CD14-positive monocyte (primary cell): ENCODE measurements at regions not wholly inside any gene's neighbourhood (a gene's known extent, or its start where the extent isn't known, plus 50 kb on each side); places are given as distances from the start of the nearest gene placed in this dataset.

Experiments
- DNase-seq, 3 donors: peaks; one replicate each; pipeline ENCODE4 v3.0.0-alpha.2; 2011 to 2022
- H2AFZ ChIP-seq: 2 replicates; pipeline ENCODE4 v1.6.0; 2012; ENCODE audit warnings: mild to moderate bottlenecking, low read depth, low read length, inconsistent platforms; ENCODE audit not compliant: insufficient read depth, poor library complexity, severe bottlenecking
- H3K27ac ChIP-seq, 2 donors: 1 replicate in 1 of 2; 2 replicates in 1 of 2; pipeline ENCODE4 v1.5.1; 2012 to 2013; ENCODE audit warnings: low read length in 2 of 2, control low read depth in 1 of 2, inconsistent platforms in 1 of 2, low read depth in 1 of 2, mild to moderate bottlenecking in 1 of 2
- H3K27me3 ChIP-seq, 2 donors: one replicate each; pipeline versions ENCODE4 v1.6.0 to v1.6.1; 2011 to 2013; ENCODE audit warnings: low read length in 2 of 2; ENCODE audit not compliant: control insufficient read depth in 2 of 2, insufficient read depth in 2 of 2
- H3K36me3 ChIP-seq, 2 donors: replicated peaks in 1 of 2; 1 replicate in 1 of 2; 2 replicates in 1 of 2; pipeline versions ENCODE4 v1.5.1 to v1.6.1; 2012 to 2013; ENCODE audit warnings: low read length in 2 of 2, control low read depth in 1 of 2, inconsistent platforms in 1 of 2, mild to moderate bottlenecking in 1 of 2; ENCODE audit not compliant: insufficient read depth in 2 of 2, control insufficient read depth in 1 of 2
- H3K4me1 ChIP-seq, 2 donors: 1 replicate in 1 of 2; 2 replicates in 1 of 2; pipeline versions ENCODE4 v1.5.1 to v1.6.1; 2012 to 2013; ENCODE audit warnings: low read length in 2 of 2, control low read depth in 1 of 2, inconsistent platforms in 1 of 2, mild to moderate bottlenecking in 1 of 2, moderate library complexity in 1 of 2; ENCODE audit not compliant: insufficient read depth in 2 of 2, control insufficient read depth in 1 of 2
- H3K4me2 ChIP-seq: replicated peaks from 2 replicates; pipeline ENCODE3; 2012; ENCODE audit warnings: low read length, moderate library complexity, mild to moderate bottlenecking; ENCODE audit not compliant: poor library complexity, severe bottlenecking; ENCODE audit errors: extremely low read depth
- H3K4me3 ChIP-seq, 3 experiments: fragments of 200-600 bp in 1 of 3; sonication (generic) in 1 of 3; replicated peaks in 1 of 3; 1 replicate in 2 of 3; 2 replicates in 1 of 3; pipeline ENCODE4 v1.5.1; 2011 to 2013; ENCODE audit warnings: low read length in 3 of 3, mild to moderate bottlenecking in 3 of 3, control low read depth in 2 of 3, low read depth in 2 of 3, inconsistent platforms in 1 of 3, moderate library complexity in 1 of 3
- H3K79me2 ChIP-seq: 2 replicates; pipeline ENCODE4 v1.6.0; 2012; ENCODE audit warnings: mild to moderate bottlenecking, control low read depth, inconsistent platforms, low read length, moderate library complexity; ENCODE audit not compliant: insufficient read depth
- H3K9ac ChIP-seq: 2 replicates; pipeline ENCODE4 v1.6.0; 2017; ENCODE audit warnings: low read length, mild to moderate bottlenecking; ENCODE audit not compliant: insufficient read depth, poor library complexity, severe bottlenecking
- H3K9me3 ChIP-seq, 2 donors: replicated peaks in 1 of 2; 1 replicate in 1 of 2; 2 replicates in 1 of 2; pipeline versions ENCODE4 v1.5.1 to v1.6.1; 2012 to 2013; ENCODE audit warnings: low read length in 2 of 2, control low read depth in 1 of 2; ENCODE audit not compliant: control insufficient read depth in 1 of 2, insufficient read depth in 1 of 2
- H4K20me1 ChIP-seq: 2 replicates; pipeline ENCODE4 v1.6.0; 2012; ENCODE audit warnings: mild to moderate bottlenecking, low read length, control low read depth, moderate library complexity; ENCODE audit not compliant: insufficient read depth
- H3K27ac Mint-ChIP-seq, 7 donors: one replicate each; pipeline ENCODE4 v1.8.0; 2020; ENCODE audit warnings: mild to moderate bottlenecking in 7 of 7, mixed read lengths in 7 of 7, moderate library complexity in 6 of 7, inconsistent platforms in 2 of 7
- H3K27me3 Mint-ChIP-seq, 3 donors: one replicate each; pipeline ENCODE4 v1.8.0; 2021 to 2022; ENCODE audit warnings: low read depth in 3 of 3, mild to moderate bottlenecking in 3 of 3, mixed read lengths in 3 of 3, moderate library complexity in 3 of 3, inconsistent platforms in 1 of 3
- H3K36me3 Mint-ChIP-seq, 2 donors: one replicate each; pipeline ENCODE4 v1.8.0; 2020; ENCODE audit warnings: mixed read lengths in 2 of 2, inconsistent platforms in 1 of 2, mild to moderate bottlenecking in 1 of 2
- H3K4me1 Mint-ChIP-seq: one replicate; pipeline ENCODE4 v1.8.0; 2020; ENCODE audit warnings: mild to moderate bottlenecking, mixed read lengths
- H3K4me3 Mint-ChIP-seq, 2 donors: one replicate each; pipeline ENCODE4 v1.8.0; 2020; ENCODE audit warnings: mild to moderate bottlenecking in 2 of 2, mixed read lengths in 2 of 2, moderate library complexity in 1 of 2
- H3K9me3 Mint-ChIP-seq, 7 donors: one replicate each; pipeline ENCODE4 v1.8.0; 2020 to 2022; ENCODE audit warnings: mixed read lengths in 7 of 7, mild to moderate bottlenecking in 6 of 7, moderate library complexity in 6 of 7, inconsistent platforms in 2 of 7
- WGBS: methylation state at CpG from one replicate; pipeline ENCODE4 v1.1.5; 2013; ENCODE audit warnings: missing lambda C conversion rate; ENCODE audit not compliant: insufficient coverage; 5-methylcytosine and 5-hydroxymethylcytosine counted together
- intact Hi-C, 2 donors: fragments of 100-400 bp; cut with micrococcal nuclease; formaldehyde crosslinking; loops; one replicate each; pipeline versions ENCODE4 v1.15.0 to v1.15.1; 2023
- TF ChIP-seq, protein P1 (sequence below): fragments of 200-600 bp; IDR thresholded peaks from one replicate; pipeline ENCODE4 v1.8.0; 2022; ENCODE audit warnings: antibody characterized with exemption, mild to moderate bottlenecking

- intact Hi-C loops = no loop called here
- WGBS = 72% methylated on average over 4 of the region's 7 CpGs
- Histone ChIP-seq H3K9ac (no peak overlapping the region), H3K27me3 (peaks cover 16 to 19% of the 10 kb centered on the region in 2 donors), H3K79me2 (no peaks in the 10 kb centered on the region), H3K4me1 (no peaks in the 10 kb centered on the region), H3K4me3 (no peak overlapping the region), H4K20me1 (no peaks in the 10 kb centered on the region), H3K36me3 (no peaks in the 10 kb centered on the region), H3K27ac (no peak overlapping the region), H3K9me3 (peaks cover 0 to 9% of the 10 kb centered on the region in 2 donors), H3K4me2 (no peak overlapping the region), H2AFZ (no peak overlapping the region)
- Mint-ChIP-seq H3K27ac (no peak overlapping the region), H3K4me3 (no peak overlapping the region), H3K9me3 (peaks cover 0 to 18% (median 3%) of the 10 kb centered on the region in 7 donors), H3K4me1 (no peaks in the 10 kb centered on the region), H3K36me3 (no peaks in the 10 kb centered on the region), H3K27me3 (peaks cover 16 to 31% (median 31%) of the 10 kb centered on the region in 3 donors)
- no peak for DNase-seq
- TF ChIP-seq, protein P1, sequence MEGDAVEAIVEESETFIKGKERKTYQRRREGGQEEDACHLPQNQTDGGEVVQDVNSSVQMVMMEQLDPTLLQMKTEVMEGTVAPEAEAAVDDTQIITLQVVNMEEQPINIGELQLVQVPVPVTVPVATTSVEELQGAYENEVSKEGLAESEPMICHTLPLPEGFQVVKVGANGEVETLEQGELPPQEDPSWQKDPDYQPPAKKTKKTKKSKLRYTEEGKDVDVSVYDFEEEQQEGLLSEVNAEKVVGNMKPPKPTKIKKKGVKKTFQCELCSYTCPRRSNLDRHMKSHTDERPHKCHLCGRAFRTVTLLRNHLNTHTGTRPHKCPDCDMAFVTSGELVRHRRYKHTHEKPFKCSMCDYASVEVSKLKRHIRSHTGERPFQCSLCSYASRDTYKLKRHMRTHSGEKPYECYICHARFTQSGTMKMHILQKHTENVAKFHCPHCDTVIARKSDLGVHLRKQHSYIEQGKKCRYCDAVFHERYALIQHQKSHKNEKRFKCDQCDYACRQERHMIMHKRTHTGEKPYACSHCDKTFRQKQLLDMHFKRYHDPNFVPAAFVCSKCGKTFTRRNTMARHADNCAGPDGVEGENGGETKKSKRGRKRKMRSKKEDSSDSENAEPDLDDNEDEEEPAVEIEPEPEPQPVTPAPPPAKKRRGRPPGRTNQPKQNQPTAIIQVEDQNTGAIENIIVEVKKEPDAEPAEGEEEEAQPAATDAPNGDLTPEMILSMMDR = no peak
Measured at GRCh38 chr16:55051571-55052347, 121.1 kb downstream of the IRX5 start.

DNA sequence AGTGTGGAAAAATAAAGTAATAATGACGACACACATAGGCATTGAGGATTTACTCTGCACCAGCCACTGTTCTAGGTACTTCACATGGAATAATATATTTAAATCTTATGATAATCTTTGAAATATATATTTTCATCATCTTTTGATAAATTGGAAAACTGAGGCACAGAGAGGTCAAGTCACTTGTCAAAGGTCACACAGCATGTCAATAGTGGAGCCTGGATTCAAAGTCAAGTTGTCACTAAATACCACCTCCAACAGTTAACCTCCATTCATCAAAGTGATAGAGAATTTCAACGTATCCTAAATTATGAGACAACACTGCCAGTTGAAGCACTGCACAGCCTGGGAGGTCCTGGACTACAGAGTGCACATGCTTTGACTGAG lies 121.7 kb downstream of the IRX5 start:
- no peak overlapping the region for H3K27ac ChIP-seq
- intact Hi-C loops = no loop called here
- peaks cover 22 to 25% of the 10 kb centered on the region in 2 donors for H3K27me3 ChIP-seq
- Mint-ChIP-seq H3K27ac (no peak overlapping the region), H3K9me3 (peaks cover 0 to 18% (median 5%) of the 10 kb centered on the region in 7 donors), H3K4me1 (no peaks in the 10 kb centered on the region), H3K27me3 (peaks cover 21 to 37% (median 34%) of the 10 kb centered on the region in 3 donors), H3K4me3 (no peak overlapping the region), H3K36me3 (no peaks in the 10 kb centered on the region)
- no peaks in the 10 kb centered on the region for H3K36me3 ChIP-seq
- no peak for DNase-seq
- no peaks in the 10 kb centered on the region for H3K79me2 ChIP-seq
- H3K4me3 ChIP-seq = no peak overlapping the region
- H3K4me2 ChIP-seq = no peak overlapping the region
- no peak overlapping the region for H2AFZ ChIP-seq
- no peaks in the 10 kb centered on the region for H4K20me1 ChIP-seq
- TF ChIP-seq, protein P1 = no peak
- H3K9ac ChIP-seq = no peak overlapping the region
- H3K4me1 ChIP-seq = no peaks in the 10 kb centered on the region
- WGBS = 60% methylated on average over 1 of the region's 2 CpGs
- H3K9me3 ChIP-seq = peaks cover 0 to 9% of the 10 kb centered on the region in 2 donors
